HepG2 (cell line): ENCODE measurements at regions not wholly inside any gene's neighbourhood (a gene's known extent, or its start where the extent isn't known, plus 50 kb on each side); places are given as distances from the start of the nearest gene placed in this dataset.

Source experiments
- ATAC-seq: fragments of 200-7000 bp; cut with Tn5 transposase; 3 replicates; pipeline ENCODE4 v1.9.1; 2020; ENCODE audit warnings: mild to moderate bottlenecking, moderate library complexity
- BruUV-seq: library from RNA; stranded (reverse); fragments of 400-500 nt; replicated peaks from 2 replicates; lab custom pipeline; 2021; lab: Mats Ljungman, UMichigan
- CTCF ChIA-PET: fragments of 300-600 bp; formaldehyde crosslinking; extraction: SDS; loops from one replicate; lab custom pipeline; 2021; ENCODE audit warnings: low total read pairs, inconsistent platforms, low intra/inter-chr PET ratio; lab: Yijun Ruan, JAX
- POLR2A ChIA-PET: fragments of 350-600 bp; sonication (Branson Sonifier 250); formaldehyde crosslinking; loops from one replicate; lab custom pipeline; 2020; ENCODE audit warnings: antibody characterized with exemption, inconsistent platforms; lab: Yijun Ruan, JAX
- DNase-seq: peaks from one replicate; pipeline ENCODE4 v3.0.0-alpha.2; 2015; ENCODE audit warnings: low spot score
- FAIRE-seq: peaks from 3 replicates; lab custom pipeline; 2011; peaks lifted over from hg19 to GRCh38; lab: Jason Lieb, UNC
- H2AFZ ChIP-seq: one replicate; pipeline ENCODE4 v1.6.1; 2011; ENCODE audit warnings: low read length, inconsistent platforms
- H3K27ac ChIP-seq: fragments of 300-600 bp; 3 replicates; pipeline ENCODE4 v1.8.0; 2011; ENCODE audit warnings: mixed run types, mild to moderate bottlenecking, mixed read lengths, low read length, inconsistent platforms; ENCODE audit not compliant: insufficient read depth; ENCODE audit errors: extremely low read length
- H3K27me3 ChIP-seq, 2 experiments: fragments of 200-600 bp in 1 of 2; 2 replicates in 1 of 2; 3 replicates in 1 of 2; pipeline versions ENCODE4 v1.6.0 to v1.8.0; 2011; ENCODE audit warnings: low read length in 2 of 2, mild to moderate bottlenecking in 2 of 2, moderate library complexity in 2 of 2, inconsistent platforms in 1 of 2; ENCODE audit not compliant: insufficient read depth in 2 of 2, control insufficient read depth in 1 of 2
- H3K36me3 ChIP-seq, 2 experiments: fragments of 200-600 bp in 1 of 2; replicated peaks in 1 of 2; 2 replicates in 1 of 2; 3 replicates in 1 of 2; pipeline versions ENCODE4 v1.5.1 to v1.8.0; 2011; ENCODE audit warnings: low read length in 2 of 2, inconsistent platforms in 1 of 2; ENCODE audit not compliant: insufficient read depth in 2 of 2, control insufficient read depth in 1 of 2
- H3K4me1 ChIP-seq: 2 replicates; pipeline ENCODE4 v1.5.1; 2012; ENCODE audit warnings: low read length, inconsistent platforms; ENCODE audit not compliant: insufficient read depth
- H3K4me2 ChIP-seq: 2 replicates; pipeline ENCODE4 v1.6.0; 2011; ENCODE audit warnings: low read depth, low read length, inconsistent platforms
- H3K4me3 ChIP-seq, 3 experiments: fragments of 200-600 bp in 1 of 3; sonication (generic), shearing (Covaris generic) in 1 of 3; replicated peaks in 1 of 3; 2 replicates each; pipeline ENCODE4 v1.5.1; 2011 to 2016; ENCODE audit warnings: low read length in 3 of 3, inconsistent platforms in 2 of 3, low read depth in 2 of 3, mild to moderate bottlenecking in 2 of 3, control low read depth in 1 of 3, mixed read lengths in 1 of 3; ENCODE audit not compliant: insufficient read depth in 1 of 3
- H3K79me2 ChIP-seq: one replicate; pipeline ENCODE4 v1.6.1; 2011; ENCODE audit warnings: low read length, inconsistent platforms; ENCODE audit not compliant: insufficient read depth
- H3K9ac ChIP-seq: 2 replicates; pipeline ENCODE4 v1.6.0; 2011; ENCODE audit warnings: mild to moderate bottlenecking, low read depth, low read length, inconsistent platforms; ENCODE audit not compliant: insufficient read depth
- H3K9me3 ChIP-seq: 2 replicates; pipeline ENCODE4 v1.5.1; 2012; ENCODE audit warnings: mild to moderate bottlenecking, low read length
- H4K20me1 ChIP-seq: 2 replicates; pipeline ENCODE4 v1.6.0; 2011; ENCODE audit warnings: inconsistent platforms, mild to moderate bottlenecking, low read length, moderate library complexity; ENCODE audit not compliant: insufficient read depth
- NR2F6 ChIP-seq, 2 experiments: IDR thresholded peaks; 2 replicates each; pipeline ENCODE4 v1.6.1; 2016; ENCODE audit warnings: antibody characterized with exemption in 1 of 2, mild to moderate bottlenecking in 1 of 2
- PRMT3 ChIP-seq: sonication (generic); formaldehyde crosslinking; IDR thresholded peaks from 2 replicates; pipeline ENCODE4 v1.8.1; 2022; ENCODE audit warnings: low read depth, mild to moderate bottlenecking, moderate library complexity, missing genetic modification reagents, borderline replicate concordance
- SIN3B ChIP-seq: fragments of 150-350 bp; IDR thresholded peaks from 2 replicates; pipeline ENCODE4 v1.6.1; 2014; ENCODE audit warnings: low read length
- SMC3 ChIP-seq: IDR thresholded peaks from 2 replicates; pipeline ENCODE4 v1.6.1; 2011; ENCODE audit warnings: low read length, improper control_type of control experiment
- ZKSCAN8 ChIP-seq: IDR thresholded peaks from 2 replicates; pipeline ENCODE4 v1.6.1; 2016; ENCODE audit warnings: borderline replicate concordance, missing genetic modification reagents, missing compliant biosample characterization
- ZNF224 ChIP-seq: sonication (generic); formaldehyde crosslinking; IDR thresholded peaks from 2 replicates; pipeline ENCODE4 v1.5.0; 2020; ENCODE audit warnings: mild to moderate bottlenecking, missing genetic modification reagents
- ZNF234 ChIP-seq: sonication (generic); formaldehyde crosslinking; conservative IDR thresholded peaks from 2 replicates; pipeline ENCODE4 v1.5.1; 2020; ENCODE audit warnings: mild to moderate bottlenecking, missing genetic modification reagents
- WGBS: methylation state at CpG from one replicate; pipeline ENCODE4 v1.1.6; 2017; ENCODE audit warnings: low lambda C conversion rate; 5-methylcytosine and 5-hydroxymethylcytosine counted together
- in situ Hi-C: cut with HindIII; loops from 2 replicates; pipeline ENCODE4 v1.10.0; 2017; ENCODE audit warnings: low pct_unique_long_range_greater_than_20kb; ENCODE audit not compliant: extremely low pct_ligation_motif_present
- intact Hi-C: fragments of 100-400 bp; cut with micrococcal nuclease; formaldehyde crosslinking; loops from one replicate; pipeline ENCODE4 v1.10.0; 2022; ENCODE audit not compliant: unreplicated experiment
- TF ChIP-seq, protein P1 (sequence below): IDR thresholded peaks from 2 replicates; pipeline ENCODE4 v1.6.1; 2016; ENCODE audit warnings: missing biosample characterization, missing genetic modification reagents, low read depth
- TF ChIP-seq, protein P2 (sequence below): IDR thresholded peaks from 2 replicates; pipeline ENCODE4 v1.6.1; 2016; ENCODE audit warnings: low read depth, control low read depth

DNA sequence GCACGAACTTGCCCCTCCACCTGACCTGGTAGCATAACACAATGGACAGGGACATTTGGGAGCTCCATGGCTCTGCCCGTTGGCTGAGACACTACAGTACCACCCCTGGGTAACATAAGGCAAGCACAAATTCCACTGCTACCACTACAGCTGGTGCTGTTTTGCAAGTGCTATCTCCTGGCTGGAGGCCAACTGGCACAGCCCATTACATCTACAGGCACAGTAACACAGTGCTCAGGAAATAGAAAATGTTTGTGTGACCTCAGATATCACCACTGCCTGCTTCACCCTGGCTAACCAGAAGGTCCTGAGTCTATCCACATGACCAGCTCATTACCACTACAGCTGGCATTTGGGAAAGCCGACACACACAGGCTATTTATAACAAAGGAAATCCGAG is 631.1 kb upstream of the MBL2 start:
- Histone ChIP-seq H3K9ac (no peak overlapping the region), H4K20me1 (no peaks in the 10 kb centered on the region), H3K36me3 (no peaks in the 10 kb centered on the region), H3K27ac (no peak overlapping the region), H3K4me1 (no peaks in the 10 kb centered on the region), H3K9me3 (no peaks in the 10 kb centered on the region), H2AFZ (no peak overlapping the region), H3K4me3 (no peak overlapping the region), H3K4me2 (no peak overlapping the region), H3K27me3 (no peaks in the 10 kb centered on the region), H3K79me2 (no peaks in the 10 kb centered on the region)
- BruUV-seq, result no TSS peak
- ATAC-seq, result no peak; the same call in 2 of the 3 replicates
- no peak for FAIRE-seq
- POLR2A ChIA-PET, result no interaction called here
- intact Hi-C loops, result no loop called here
- CTCF ChIA-PET, result no interaction called here
- in situ Hi-C loops, result no loop called here
- no peak for DNase-seq
- TF ChIP-seq, protein P1, sequence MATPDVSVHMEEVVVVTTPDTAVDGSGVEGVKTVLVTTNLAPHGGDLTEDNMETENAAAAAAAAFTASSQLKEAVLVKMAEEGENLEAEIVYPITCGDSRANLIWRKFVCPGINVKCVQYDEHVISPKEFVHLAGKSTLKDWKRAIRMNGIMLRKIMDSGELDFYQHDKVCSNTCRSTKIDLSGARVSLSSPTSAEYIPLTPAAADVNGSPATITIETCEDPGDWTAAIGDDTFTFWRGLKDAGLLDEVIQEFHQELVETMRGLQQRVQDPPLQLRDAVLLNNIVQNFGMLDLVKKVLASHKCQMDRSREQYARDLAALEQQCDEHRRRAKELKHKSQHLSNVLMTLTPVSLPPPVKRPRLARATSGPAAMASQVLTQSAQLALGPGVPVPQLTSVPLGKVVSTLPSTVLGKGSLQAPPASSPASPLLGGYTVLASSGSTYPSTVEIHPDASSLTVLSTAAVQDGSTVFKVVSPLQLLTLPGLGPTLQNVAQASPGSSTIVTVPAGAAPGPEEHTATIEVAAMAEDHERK (CRISPR knock-in tag), result no peak
- TF ChIP-seq NR2F6 (IDR thresholded peaks at IDR 0.05) (no peak), NR2F6 (CRISPR knock-in tag; IDR thresholded peaks at IDR 0.05) (no peak), SMC3 (no peak), ZKSCAN8 (no peak), PRMT3 (no peak), ZNF234 (CRISPR knock-in tag) (no peak), ZNF224 (CRISPR knock-in tag) (no peak), SIN3B (no peak)
- TF ChIP-seq, protein P2, sequence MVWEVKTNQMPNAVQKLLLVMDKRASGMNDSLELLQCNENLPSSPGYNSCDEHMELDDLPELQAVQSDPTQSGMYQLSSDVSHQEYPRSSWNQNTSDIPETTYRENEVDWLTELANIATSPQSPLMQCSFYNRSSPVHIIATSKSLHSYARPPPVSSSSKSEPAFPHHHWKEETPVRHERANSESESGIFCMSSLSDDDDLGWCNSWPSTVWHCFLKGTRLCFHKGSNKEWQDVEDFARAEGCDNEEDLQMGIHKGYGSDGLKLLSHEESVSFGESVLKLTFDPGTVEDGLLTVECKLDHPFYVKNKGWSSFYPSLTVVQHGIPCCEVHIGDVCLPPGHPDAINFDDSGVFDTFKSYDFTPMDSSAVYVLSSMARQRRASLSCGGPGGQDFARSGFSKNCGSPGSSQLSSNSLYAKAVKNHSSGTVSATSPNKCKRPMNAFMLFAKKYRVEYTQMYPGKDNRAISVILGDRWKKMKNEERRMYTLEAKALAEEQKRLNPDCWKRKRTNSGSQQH, result no peak
- 0% methylated on average over 4 of the region's 4 CpGs for WGBS
